ENCODE measurements at regions not wholly inside any gene's neighbourhood (a gene's known extent, or its start where the extent isn't known, plus 50 kb on each side); places are given as distances from the start of the nearest gene placed in this dataset.
"Not testable (repeated sequence)": the region's sequence is repeated elsewhere in the genome, so short reads cannot be mapped to it uniquely, and the experiment has no call there.

- H3K9me3 Mint-ChIP-seq, result no peaks in the 10 kb centered on the region
- no peaks in the 10 kb centered on the region for H3K27me3 Mint-ChIP-seq (ENCODE audit: low read depth)
- no peak for DNase-seq (ENCODE audit: low spot score)
- TF ChIP-seq USF2 (CRISPR knock-in tag; IDR thresholded peaks at IDR 0.05) (no peak), AR (CRISPR knock-in tag; IDR thresholded peaks at IDR 0.05) (no peak), CREB1 (CRISPR knock-in tag; IDR thresholded peaks at IDR 0.05) (no peak), TEAD1 (CRISPR knock-in tag; IDR thresholded peaks at IDR 0.05) (no peak), ZNF396 (CRISPR knock-in tag; IDR thresholded peaks at IDR 0.05; ENCODE audit: borderline replicate concordance) (no peak), SOX15 (CRISPR knock-in tag; IDR thresholded peaks at IDR 0.05) (no peak), CDX4 (CRISPR knock-in tag; IDR thresholded peaks at IDR 0.05; ENCODE audit: borderline replicate concordance) (no peak), NR2C2 (CRISPR knock-in tag; IDR thresholded peaks at IDR 0.05) (no peak)
- CTCF ChIA-PET, result interaction anchor here (0.6 kb wide), 1 partner anchor 10 kb away, joined by 4 read pairs; no protein-coding TSS in a partner anchor
- H3K27ac Mint-ChIP-seq, result no peak overlapping the region
- POLR2A ChIA-PET, result interaction anchor here (0.6 kb wide), 1 partner anchor 83 kb away, joined by 3 read pairs; no protein-coding TSS in a partner anchor
- no peaks in the 10 kb centered on the region; the same call in 1 of the 2 replicates for H3K4me1 Mint-ChIP-seq
- H3K4me3 Mint-ChIP-seq, result no peak overlapping the region
- peaks cover 7% of the 10 kb centered on the region; the same call in 1 of the 2 replicates for H3K36me3 Mint-ChIP-seq
- no peak for ATAC-seq
Observed at GRCh38 chr6:15184441-15184861, 61.4 kb upstream of the JARID2 start.

- CTCF ChIA-PET; H3K27ac Mint-ChIP-seq; H3K4me1 Mint-ChIP-seq; H3K9me3 Mint-ChIP-seq; H3K36me3 Mint-ChIP-seq; H3K4me3 Mint-ChIP-seq; H3K27me3 Mint-ChIP-seq (ENCODE audit: low read depth); ATAC-seq; DNase-seq (ENCODE audit: low spot score): not testable (repeated sequence)
- POLR2A ChIA-PET, result interaction anchor here (0.6 kb wide), 1 partner anchor 80 kb away, joined by 3 read pairs; no protein-coding TSS in a partner anchor
Observed at GRCh38 chr6:15185111-15185510, 60.8 kb upstream of the JARID2 start.

- H3K9me3 Mint-ChIP-seq; H3K4me3 Mint-ChIP-seq; CTCF ChIA-PET; H3K36me3 Mint-ChIP-seq; ATAC-seq; H3K27me3 Mint-ChIP-seq (ENCODE audit: low read depth); H3K4me1 Mint-ChIP-seq; H3K27ac Mint-ChIP-seq; DNase-seq (ENCODE audit: low spot score): not testable (repeated sequence)
- POLR2A ChIA-PET, result interaction anchor here (0.7 kb wide), 1 partner anchor 308 kb away, joined by 5 read pairs; no protein-coding TSS in a partner anchor
Observed at GRCh38 chr6:15193451-15193850, 52.4 kb upstream of the JARID2 start.

GRCh38 chr6:15194453-15194852, 51.4 kb upstream of the JARID2 start:
- H3K4me1 Mint-ChIP-seq, result no peaks in the 10 kb centered on the region; the same call in 1 of the 2 replicates
- no peak for DNase-seq (ENCODE audit: low spot score)
- H3K4me3 Mint-ChIP-seq, result no peak overlapping the region
- H3K27me3 Mint-ChIP-seq (ENCODE audit: low read depth), result no peaks in the 10 kb centered on the region
- H3K36me3 Mint-ChIP-seq, result peaks cover 5% of the 10 kb centered on the region; the same call in 1 of the 2 replicates
- POLR2A ChIA-PET, result no interaction called here
- ATAC-seq, result no peak
- H3K27ac Mint-ChIP-seq, result no peak overlapping the region
- CTCF ChIA-PET, result no interaction called here
- no peak for TF ChIP-seq ERG (CRISPR knock-in tag; IDR thresholded peaks at IDR 0.05)
- H3K9me3 Mint-ChIP-seq, result no peaks in the 10 kb centered on the region
